Brain microvascular endothelial cell (primary cell): ENCODE measurements at regions not wholly inside any gene's neighbourhood (a gene's known extent, or its start where the extent isn't known, plus 50 kb on each side); places are given as distances from the start of the nearest gene placed in this dataset.

ENCODE experiments used
- DNase-seq: peaks from one replicate; pipeline ENCODE4 v3.0.0-alpha.2; 2020
- H3K27ac ChIP-seq: fragments of 250-450 bp; sonication (Bioruptor Pico); 2 replicates; pipeline ENCODE4 v1.5.1; 2020; ENCODE audit warnings: mild to moderate bottlenecking, moderate library complexity
- H3K27me3 ChIP-seq: fragments of 250-450 bp; sonication (Bioruptor Pico); replicated peaks from 2 replicates; pipeline ENCODE4 v1.5.1; 2020; ENCODE audit warnings: mild to moderate bottlenecking
- H3K36me3 ChIP-seq: fragments of 250-450 bp; sonication (Bioruptor Pico); replicated peaks from 2 replicates; pipeline ENCODE4 v1.5.1; 2020; ENCODE audit warnings: mild to moderate bottlenecking
- H3K4me3 ChIP-seq: 2 replicates; pipeline ENCODE4 v1.5.1; 2011; ENCODE audit warnings: low read depth, mild to moderate bottlenecking, control low read depth, low read length, moderate library complexity
- CTCF ChIP-seq: IDR thresholded peaks from 2 replicates; pipeline ENCODE4 v1.5.1; 2011; ENCODE audit warnings: low read depth, mild to moderate bottlenecking, moderate library complexity, low read length, control low read depth, inconsistent platforms; ENCODE audit errors: missing control alignments
- in situ Hi-C: cut with HindIII; loops from 2 replicates; pipeline ENCODE4 v1.10.0; 2017; ENCODE audit warnings: low sequenced_read_pairs, low pct_ligation_motif_present

GRCh38 chr1:200468264-200469001 is 58.6 kb upstream of the ZNF281 start:
- DNase-seq, result no peak
- Histone ChIP-seq H3K27ac (no peak overlapping the region), H3K4me3 (no peak overlapping the region), H3K36me3 (no peaks in the 10 kb centered on the region), H3K27me3 (no peaks in the 10 kb centered on the region)
- in situ Hi-C loops, result no loop called here
- no peak for TF ChIP-seq CTCF

- H3K4me3 ChIP-seq, result no peak overlapping the region
- no peak for TF ChIP-seq CTCF
- H3K36me3 ChIP-seq, result no peaks in the 10 kb centered on the region
- no peak for DNase-seq
- no peaks in the 10 kb centered on the region for H3K27me3 ChIP-seq
- in situ Hi-C loops, result no loop called here
- H3K27ac ChIP-seq, result no peak overlapping the region
Measured at GRCh38 chr1:200464784-200465400, 55.1 kb upstream of the ZNF281 start.
